ENCODE measurements at regions not wholly inside any gene's neighbourhood (a gene's known extent, or its start where the extent isn't known, plus 50 kb on each side); places are given as distances from the start of the nearest gene placed in this dataset.

DNA sequence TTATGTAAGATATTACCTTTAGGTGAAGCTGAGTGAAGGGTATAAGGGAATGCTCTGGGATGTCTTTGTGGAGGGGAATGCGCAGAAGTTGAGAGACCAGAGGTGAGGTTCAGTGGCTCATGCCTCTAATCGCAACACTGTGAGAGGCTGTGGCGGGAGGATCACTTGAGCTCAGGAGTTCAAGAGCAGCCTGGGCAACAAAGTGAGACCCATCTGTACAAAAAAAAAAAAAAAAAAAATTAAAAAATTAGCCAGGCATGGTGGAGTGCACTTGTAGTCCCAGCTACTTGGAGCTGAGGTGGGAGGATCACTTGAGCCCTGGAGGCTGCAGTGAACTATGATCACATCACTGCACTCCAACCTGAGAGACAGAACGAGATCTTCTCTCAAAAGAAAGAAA lies 57.3 kb upstream of the SP3 start:
- Histone ChIP-seq H3K9me3 (no peaks in the 10 kb centered on the region), H3K36me3 (no peaks in the 10 kb centered on the region), H3K27me3 (no peaks in the 10 kb centered on the region), H3K27ac (peak overlapping the region in 1 of 4 donors; percentile 81), H3K4me3 (no peak overlapping the region), H3K4me1 (peaks cover 0 to 34% (median 14%) of the 10 kb centered on the region in 3 donors)
- TF ChIP-seq, protein P1, sequence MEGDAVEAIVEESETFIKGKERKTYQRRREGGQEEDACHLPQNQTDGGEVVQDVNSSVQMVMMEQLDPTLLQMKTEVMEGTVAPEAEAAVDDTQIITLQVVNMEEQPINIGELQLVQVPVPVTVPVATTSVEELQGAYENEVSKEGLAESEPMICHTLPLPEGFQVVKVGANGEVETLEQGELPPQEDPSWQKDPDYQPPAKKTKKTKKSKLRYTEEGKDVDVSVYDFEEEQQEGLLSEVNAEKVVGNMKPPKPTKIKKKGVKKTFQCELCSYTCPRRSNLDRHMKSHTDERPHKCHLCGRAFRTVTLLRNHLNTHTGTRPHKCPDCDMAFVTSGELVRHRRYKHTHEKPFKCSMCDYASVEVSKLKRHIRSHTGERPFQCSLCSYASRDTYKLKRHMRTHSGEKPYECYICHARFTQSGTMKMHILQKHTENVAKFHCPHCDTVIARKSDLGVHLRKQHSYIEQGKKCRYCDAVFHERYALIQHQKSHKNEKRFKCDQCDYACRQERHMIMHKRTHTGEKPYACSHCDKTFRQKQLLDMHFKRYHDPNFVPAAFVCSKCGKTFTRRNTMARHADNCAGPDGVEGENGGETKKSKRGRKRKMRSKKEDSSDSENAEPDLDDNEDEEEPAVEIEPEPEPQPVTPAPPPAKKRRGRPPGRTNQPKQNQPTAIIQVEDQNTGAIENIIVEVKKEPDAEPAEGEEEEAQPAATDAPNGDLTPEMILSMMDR (IDR thresholded peaks at IDR 0.05): no peak
- TF ChIP-seq POLR2A (IDR thresholded peaks at IDR 0.05) (no peak), EP300 (IDR thresholded peaks at IDR 0.05) (no peak), POLR2AphosphoS5 (IDR thresholded peaks at IDR 0.05) (no peak)
- no peak for ATAC-seq
- WGBS, 2 donors (ENCODE audit: low coverage in 1 of 2): 77 to 100% methylated on average over 1 to 3 of the region's 4 CpGs

DNA sequence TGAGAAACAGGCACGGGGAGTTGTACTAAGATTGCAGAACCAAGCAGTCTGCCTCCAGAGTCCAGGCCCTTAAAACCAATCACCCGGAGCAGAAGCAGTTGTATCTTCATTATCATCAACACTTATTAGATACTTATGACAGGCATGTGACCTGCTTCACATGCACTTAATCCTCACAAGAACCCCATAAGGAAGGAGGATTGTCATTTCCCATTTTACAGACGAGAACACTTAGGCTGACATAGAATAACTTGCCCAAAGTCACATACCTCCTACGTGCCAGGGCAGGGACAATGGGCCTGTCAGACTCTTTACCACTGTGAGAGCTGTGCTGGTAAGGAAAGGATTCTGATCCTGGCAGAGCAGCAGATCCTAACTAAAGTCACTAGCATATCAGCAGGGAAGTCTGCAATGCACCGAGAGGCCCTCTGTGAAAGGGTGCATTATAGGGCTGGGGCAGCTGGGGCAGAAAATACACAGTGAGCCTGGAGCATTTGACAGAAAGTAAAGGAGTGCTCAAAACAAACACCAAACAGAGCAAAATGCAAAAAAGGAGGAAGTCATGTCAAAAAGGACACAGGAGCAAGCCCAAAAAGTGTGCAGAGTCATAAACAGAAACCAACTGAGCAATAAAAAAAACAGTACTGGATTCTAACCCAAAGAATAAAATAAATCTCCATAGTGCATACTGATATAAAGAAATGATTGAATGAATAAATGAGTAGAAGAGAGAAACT lies 55.9 kb upstream of the SP3 start:
- 90% methylated on average over 2 of the region's 5 CpGs for WGBS, 2 donors (ENCODE audit: low coverage in 1 of 2)
- Histone ChIP-seq H3K4me3 (no peak overlapping the region), H3K9me3 (no peaks in the 10 kb centered on the region), H3K27me3 (no peaks in the 10 kb centered on the region), H3K27ac (no peak overlapping the region), H3K4me1 (peaks cover 0 to 28% (median 13%) of the 10 kb centered on the region in 3 donors), H3K36me3 (no peaks in the 10 kb centered on the region)
- TF ChIP-seq EP300 (IDR thresholded peaks at IDR 0.05) (no peak), POLR2A (IDR thresholded peaks at IDR 0.05) (no peak)
- TF ChIP-seq, protein P1 (IDR thresholded peaks at IDR 0.05): no peak
- ATAC-seq: no peak

GRCh38 chr2:174020026-174020425 lies 54.9 kb upstream of the SP3 start:
- H3K27me3 ChIP-seq: no peaks in the 10 kb centered on the region

GRCh38 chr2:174016447-174016846 lies 51.3 kb upstream of the SP3 start:
- Histone ChIP-seq H3K27ac (no peak overlapping the region), H3K27me3 (no peaks in the 10 kb centered on the region), H3K9me3 (no peaks in the 10 kb centered on the region), H3K4me1 (peaks cover 0 to 35% (median 0%) of the 10 kb centered on the region in 3 donors), H3K36me3 (no peaks in the 10 kb centered on the region), H3K4me3 (no peak overlapping the region)
- TF ChIP-seq POLR2AphosphoS5 (IDR thresholded peaks at IDR 0.05): no peak
- TF ChIP-seq, protein P1 (IDR thresholded peaks at IDR 0.05): no peak
- TF ChIP-seq EP300 (IDR thresholded peaks at IDR 0.05): no peak
- no peak for TF ChIP-seq POLR2A (IDR thresholded peaks at IDR 0.05)
- 88 to 100% methylated on average over 1 of the region's 3 CpGs for WGBS, 2 donors (ENCODE audit: low coverage in 1 of 2)
- no peak for ATAC-seq

More at GRCh38 chr2:174020026-174020425, 54.9 kb upstream of the SP3 start:
- Histone ChIP-seq H3K4me1 (peaks cover 0 to 19% (median 6%) of the 10 kb centered on the region in 3 donors), H3K9me3 (no peaks in the 10 kb centered on the region), H3K36me3 (no peaks in the 10 kb centered on the region), H3K27ac (no peak overlapping the region), H3K4me3 (no peak overlapping the region)
- ATAC-seq: no peak
- TF ChIP-seq EP300 (IDR thresholded peaks at IDR 0.05) (no peak), POLR2A (IDR thresholded peaks at IDR 0.05) (no peak), POLR2AphosphoS5 (IDR thresholded peaks at IDR 0.05) (no peak)
- TF ChIP-seq, protein P1 (IDR thresholded peaks at IDR 0.05): no peak
- WGBS, 2 donors (ENCODE audit: low coverage in 1 of 2): 80 to 86% methylated on average over 5 of the region's 5 CpGs

DNA sequence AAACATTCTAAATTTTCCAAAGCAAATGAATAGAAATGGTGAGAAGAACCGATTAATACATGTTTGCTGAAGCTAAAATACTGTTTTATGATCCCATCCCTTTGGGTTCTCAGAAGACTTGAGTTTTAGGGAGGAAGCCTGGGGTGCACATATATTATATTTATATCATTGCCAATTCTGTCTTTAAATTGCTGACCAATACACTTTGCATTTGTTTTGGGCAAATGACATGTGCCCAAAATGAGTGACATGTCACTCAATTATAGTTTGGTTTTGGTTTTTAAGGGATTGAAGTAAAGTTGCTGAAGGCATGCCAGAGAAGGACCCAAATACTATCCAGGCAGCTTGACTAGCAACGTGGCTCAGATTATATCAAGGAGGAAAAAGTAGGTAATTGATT lies 50.3 kb upstream of the SP3 start:
- H3K27me3 ChIP-seq: no peaks in the 10 kb centered on the region
- ATAC-seq: no peak
- 69 to 82% methylated on average over 2 of the region's 2 CpGs for WGBS, 2 donors (ENCODE audit: low coverage in 1 of 2)
- no peak overlapping the region for H3K27ac ChIP-seq
- H3K9me3 ChIP-seq: no peaks in the 10 kb centered on the region
- TF ChIP-seq EP300 (IDR thresholded peaks at IDR 0.05) (no peak), POLR2AphosphoS5 (IDR thresholded peaks at IDR 0.05) (no peak), POLR2A (IDR thresholded peaks at IDR 0.05) (no peak)
- TF ChIP-seq, protein P1 (IDR thresholded peaks at IDR 0.05): no peak
- peaks cover 0 to 45% (median 0%) of the 10 kb centered on the region in 3 donors for H3K4me1 ChIP-seq
- H3K36me3 ChIP-seq: no peaks in the 10 kb centered on the region
- H3K4me3 ChIP-seq: no peak overlapping the region
